Right lobe of liver (tissue), 6 donors: ENCODE measurements at regions not wholly inside any gene's neighbourhood (a gene's known extent, or its start where the extent isn't known, plus 50 kb on each side); places are given as distances from the start of the nearest gene placed in this dataset.
A peak's percentile ranks its signal among the peaks of the same experiment; 100 is the strongest.

ENCODE experiments used
- ATAC-seq, 4 donors: fragments of 200-7000 bp; cut with Tn5 transposase; one replicate each; pipeline ENCODE4 v1.9.1; 2020; ENCODE audit warnings: mild to moderate bottlenecking in 4 of 4, moderate library complexity in 4 of 4
- DNase-seq, 3 donors: peaks; one replicate each; pipeline ENCODE4 v3.0.0-alpha.2; 2020
- H3K27ac ChIP-seq, 3 donors: fragments of 200-600 bp; one replicate each; pipeline ENCODE4 v1.8.0; 2022
- H3K27me3 ChIP-seq, 2 donors: fragments of 200-600 bp; one replicate each; pipeline ENCODE4 v1.8.0; 2022
- H3K36me3 ChIP-seq, 4 donors: fragments of 200-600 bp; sonication (generic) in 1 of 4; one replicate each; pipeline versions ENCODE4 v1.5.1 to v1.8.0; 2017 to 2022; ENCODE audit warnings: control low read depth in 1 of 4
- H3K4me1 ChIP-seq, 4 donors: fragments of 200-600 bp; sonication (generic) in 1 of 4; one replicate each; pipeline versions ENCODE4 v1.5.1 to v1.8.0; 2017 to 2022; ENCODE audit warnings: control low read depth in 1 of 4
- H3K4me3 ChIP-seq, 3 donors: fragments of 200-600 bp; one replicate each; pipeline ENCODE4 v1.8.0; 2022
- H3K9me3 ChIP-seq, 4 donors: fragments of 200-600 bp; sonication (generic) in 1 of 4; one replicate each; pipeline versions ENCODE4 v1.5.1 to v1.8.0; 2017 to 2022; ENCODE audit warnings: control low read depth in 1 of 4
- POLR2A ChIP-seq: fragments of 450-650 bp; IDR thresholded peaks from one replicate; pipeline ENCODE4 v1.6.1; 2017; ENCODE audit warnings: antibody characterized with exemption, mild to moderate bottlenecking
- WGBS: methylation state at CpG from one replicate; pipeline ENCODE4 v1.1.6; 2018; ENCODE audit warnings: low coverage, low lambda C conversion rate; ENCODE audit not compliant: insufficient coverage; ENCODE audit errors: missing lambda C conversion rate; 5-methylcytosine and 5-hydroxymethylcytosine counted together
- intact Hi-C, 2 donors: fragments of 100-400 bp; cut with DNase I; formaldehyde crosslinking; loops; one replicate each; pipeline versions ENCODE4 v1.11.2 to v1.14.1; 2022
- TF ChIP-seq, protein P1 (sequence below), 4 donors: fragments of 200-600 bp in 3 of 4; fragments of 450-650 bp in 1 of 4; IDR thresholded peaks; one replicate each; pipeline versions ENCODE4 v1.5.1 to v1.8.0; 2016 to 2022; ENCODE audit warnings: antibody characterized with exemption in 4 of 4, mild to moderate bottlenecking in 2 of 4
- donor health status: DM: no; HTN: yes; CAD: no.
- donor health status: DM: no; HTN: no; CAD: no.
- donor health status: DM: no; HTN: no; CAD: no.
- donor health status: DM: no; HTN: yes; CAD: no.
- donor health status: DM: no; HTN: yes; CAD: no.

DNA sequence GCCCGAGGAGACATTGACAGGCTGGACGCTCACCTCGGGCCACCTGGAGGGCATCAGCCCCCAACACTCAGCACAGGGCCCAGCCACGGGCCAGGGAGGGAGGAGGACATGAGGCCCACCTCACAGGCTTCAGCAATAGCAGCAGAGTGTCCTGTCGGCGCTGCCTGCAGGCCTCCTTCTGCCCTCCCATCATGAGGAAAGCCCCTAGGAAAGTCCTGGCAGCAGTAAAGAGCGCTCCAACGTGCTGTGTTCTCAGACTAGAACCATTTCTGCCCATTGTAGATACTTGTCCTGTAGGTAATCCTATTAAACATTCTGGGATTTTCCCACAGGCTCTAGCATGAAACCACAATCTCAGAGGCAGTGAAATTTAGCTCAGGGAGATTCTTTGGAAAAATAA, 62.0 kb upstream of the GALNT2 start:
- no peaks in the 10 kb centered on the region for H3K36me3 ChIP-seq
- no peaks in the 10 kb centered on the region for H3K9me3 ChIP-seq
- DNase-seq: no peak
- 17% methylated on average over 1 of the region's 8 CpGs for WGBS
- TF ChIP-seq, protein P1, sequence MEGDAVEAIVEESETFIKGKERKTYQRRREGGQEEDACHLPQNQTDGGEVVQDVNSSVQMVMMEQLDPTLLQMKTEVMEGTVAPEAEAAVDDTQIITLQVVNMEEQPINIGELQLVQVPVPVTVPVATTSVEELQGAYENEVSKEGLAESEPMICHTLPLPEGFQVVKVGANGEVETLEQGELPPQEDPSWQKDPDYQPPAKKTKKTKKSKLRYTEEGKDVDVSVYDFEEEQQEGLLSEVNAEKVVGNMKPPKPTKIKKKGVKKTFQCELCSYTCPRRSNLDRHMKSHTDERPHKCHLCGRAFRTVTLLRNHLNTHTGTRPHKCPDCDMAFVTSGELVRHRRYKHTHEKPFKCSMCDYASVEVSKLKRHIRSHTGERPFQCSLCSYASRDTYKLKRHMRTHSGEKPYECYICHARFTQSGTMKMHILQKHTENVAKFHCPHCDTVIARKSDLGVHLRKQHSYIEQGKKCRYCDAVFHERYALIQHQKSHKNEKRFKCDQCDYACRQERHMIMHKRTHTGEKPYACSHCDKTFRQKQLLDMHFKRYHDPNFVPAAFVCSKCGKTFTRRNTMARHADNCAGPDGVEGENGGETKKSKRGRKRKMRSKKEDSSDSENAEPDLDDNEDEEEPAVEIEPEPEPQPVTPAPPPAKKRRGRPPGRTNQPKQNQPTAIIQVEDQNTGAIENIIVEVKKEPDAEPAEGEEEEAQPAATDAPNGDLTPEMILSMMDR (IDR thresholded peaks at IDR 0.05): no peak
- intact Hi-C loops: no loop called here
- no peak overlapping the region for H3K27ac ChIP-seq
- ATAC-seq: peak in 1 of 4 donors; percentile 3
- no peak overlapping the region for H3K4me3 ChIP-seq
- peaks cover 0 to 37% (median 14%) of the 10 kb centered on the region in 4 donors for H3K4me1 ChIP-seq
- no peaks in the 10 kb centered on the region for H3K27me3 ChIP-seq

DNA sequence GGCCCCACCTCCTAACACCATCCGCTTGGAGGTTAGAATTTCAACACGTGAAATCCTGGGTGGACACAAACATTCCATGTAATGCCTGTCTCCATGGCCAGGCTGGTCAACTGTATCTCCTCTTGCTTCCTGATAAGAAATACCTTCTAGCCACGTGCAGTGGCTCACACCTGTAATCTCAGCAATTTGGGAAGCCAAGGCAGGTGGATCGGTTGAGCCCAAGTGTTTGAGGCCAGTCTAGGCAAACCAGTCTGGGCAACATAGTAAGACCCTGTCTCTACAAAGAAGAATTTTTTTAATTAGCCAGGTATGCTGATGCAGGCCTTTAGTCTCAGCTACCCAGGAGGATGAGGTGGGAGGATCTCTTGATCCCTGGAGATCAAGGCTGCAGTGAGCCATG, 58.3 kb upstream of the GALNT2 start:
- DNase-seq (no peak), ATAC-seq (no peak)
- no peaks in the 10 kb centered on the region for H3K9me3 ChIP-seq
- no peak overlapping the region for H3K27ac ChIP-seq
- H3K36me3 ChIP-seq: no peaks in the 10 kb centered on the region
- no peak overlapping the region for H3K4me3 ChIP-seq
- 54% methylated on average over 3 of the region's 4 CpGs for WGBS
- intact Hi-C loops: no loop called here
- H3K27me3 ChIP-seq: no peaks in the 10 kb centered on the region
- peaks cover 0 to 45% (median 16%) of the 10 kb centered on the region in 4 donors for H3K4me1 ChIP-seq
- no peak for TF ChIP-seq POLR2A
- TF ChIP-seq, protein P1 (IDR thresholded peaks at IDR 0.05): no peak

DNA sequence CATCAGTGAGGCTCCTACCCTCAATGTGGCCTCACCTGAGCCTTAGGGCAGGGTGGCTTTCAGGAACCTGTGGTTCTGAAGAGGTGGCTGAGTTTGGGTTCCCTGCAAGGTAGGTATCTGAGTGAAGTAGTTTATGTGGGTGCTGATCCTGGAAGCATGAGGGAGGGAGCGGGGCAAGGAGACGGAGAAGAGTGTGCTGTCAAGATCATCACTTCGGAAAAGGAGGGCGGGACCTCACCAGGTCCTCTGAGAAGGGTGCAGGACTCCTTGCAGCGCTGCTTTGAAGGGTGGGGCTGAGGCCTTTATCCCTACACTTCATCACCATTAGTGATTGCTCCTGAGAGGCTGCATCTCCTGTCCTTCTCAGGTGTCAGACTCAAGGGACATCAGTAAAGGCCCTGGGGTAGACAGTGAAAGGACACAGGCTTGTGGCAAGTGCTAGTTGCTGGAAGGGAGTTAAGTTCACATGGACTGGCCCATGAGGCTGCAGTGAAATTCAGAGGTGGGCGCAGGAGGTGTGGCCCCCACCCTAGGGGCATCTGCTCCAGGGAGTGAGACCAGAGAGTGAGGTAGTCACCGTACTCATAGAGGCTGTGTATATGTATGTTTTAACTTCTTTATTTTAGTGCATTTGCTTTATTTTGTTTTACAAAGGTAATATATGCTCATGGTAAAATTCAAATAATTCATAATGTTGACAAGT, 57.3 kb upstream of the GALNT2 start:
- no peak overlapping the region for H3K27ac ChIP-seq
- H3K4me1 ChIP-seq: peaks cover 0 to 37% (median 14%) of the 10 kb centered on the region in 4 donors
- no peaks in the 10 kb centered on the region for H3K27me3 ChIP-seq
- no peak for ATAC-seq
- no peak for TF ChIP-seq POLR2A
- TF ChIP-seq, protein P1 (IDR thresholded peaks at IDR 0.05): no peak
- no peak for DNase-seq
- no peak overlapping the region for H3K4me3 ChIP-seq
- WGBS: 45% methylated on average over 2 of the region's 7 CpGs
- H3K36me3 ChIP-seq: no peaks in the 10 kb centered on the region
- intact Hi-C loops: no loop called here
- H3K9me3 ChIP-seq: no peaks in the 10 kb centered on the region

DNA sequence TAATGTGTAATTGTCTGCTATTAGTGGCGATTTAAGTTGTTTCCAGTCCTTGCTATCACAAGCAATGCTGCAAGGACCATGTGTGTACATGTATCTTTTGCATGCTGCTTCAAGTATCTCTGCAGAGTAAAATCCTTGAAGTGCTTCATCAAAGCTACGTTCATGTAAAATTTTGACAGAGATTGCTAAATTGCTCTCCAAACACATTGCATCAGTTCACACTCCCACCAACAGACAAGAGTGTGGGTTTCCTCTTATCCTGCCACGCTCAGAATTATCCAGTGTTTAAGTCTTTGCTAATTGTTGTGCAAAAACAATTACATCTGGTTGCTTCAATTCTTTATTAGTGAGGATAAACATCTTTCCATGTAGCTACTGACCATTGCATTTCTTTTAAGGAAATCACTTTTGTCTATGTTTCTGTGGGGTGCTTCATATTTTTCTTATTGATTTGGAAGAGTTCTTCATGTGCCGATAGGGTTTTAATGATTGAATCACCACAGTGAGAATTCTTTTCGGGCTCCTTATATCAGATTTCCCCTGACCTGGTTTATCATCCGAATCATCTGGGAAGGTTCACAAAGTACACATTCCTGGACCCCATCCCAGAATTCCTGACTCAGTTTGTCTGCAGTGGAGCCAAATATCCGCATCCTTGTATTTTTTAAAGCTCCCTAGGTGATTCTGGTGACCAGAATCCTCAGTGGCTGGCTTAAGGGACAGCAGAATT, 56.3 kb upstream of the GALNT2 start:
- intact Hi-C loops: no loop called here
- TF ChIP-seq, protein P1 (IDR thresholded peaks at IDR 0.05): no peak
- TF ChIP-seq POLR2A: no peak
- H3K27me3 ChIP-seq: no peaks in the 10 kb centered on the region
- WGBS: 45% methylated on average over 7 of the region's 7 CpGs
- no peaks in the 10 kb centered on the region for H3K9me3 ChIP-seq
- no peaks in the 10 kb centered on the region for H3K36me3 ChIP-seq
- DNase-seq: no peak
- no peak for ATAC-seq
- peak overlapping the region in 1 of 3 donors; percentile 14 for H3K4me3 ChIP-seq
- H3K27ac ChIP-seq: peak overlapping the region in 2 of 3 donors; percentile 66
- peaks cover 0 to 37% (median 14%) of the 10 kb centered on the region in 4 donors for H3K4me1 ChIP-seq
